ENCODE measurements at regions not wholly inside any gene's neighbourhood (a gene's known extent, or its start where the extent isn't known, plus 50 kb on each side); places are given as distances from the start of the nearest gene placed in this dataset.
A peak's percentile ranks its signal among the peaks of the same experiment; 100 is the strongest.
"Not testable (repeated sequence)": the region's sequence is repeated elsewhere in the genome, so short reads cannot be mapped to it uniquely, and the experiment has no call there.

GRCh38 chr2:192544371-192544955, 349.7 kb upstream of the TMEFF2 start:
- Histone ChIP-seq H3K27me3 (ENCODE audit: control insufficient read depth in 1 of 2, insufficient read depth in 1 of 2, low read length in 2 of 2) (no peaks in the 10 kb centered on the region), H2AFZ (ENCODE audit: low read depth, low read length) (no peak overlapping the region), H2BK120ac (ENCODE audit: low read depth, low read length) (no peak overlapping the region), H3K79me1 (replicated peaks; ENCODE audit: low read length, poor library complexity, severe bottlenecking) (no peaks in the 10 kb centered on the region), H3K4me3 (ENCODE audit: insufficient read depth in 1 of 2, low read depth in 1 of 2, low read length in 2 of 2) (no peak overlapping the region), H3K4me2 (ENCODE audit: low read length, poor library complexity, severe bottlenecking) (no peak overlapping the region), H4K8ac (ENCODE audit: low read length) (no peak overlapping the region), H3K9me3 (ENCODE audit: control insufficient read depth, low read length) (no peaks in the 10 kb centered on the region), H2AK5ac (ENCODE audit: low read length, severe bottlenecking) (no peak overlapping the region), H3K23ac (ENCODE audit: low read length in 2 of 2) (no peak overlapping the region), H2BK12ac (ENCODE audit: low read length in 2 of 2) (no peak overlapping the region), H3K4me1 (ENCODE audit: control insufficient read depth, insufficient read depth, low read depth, low read length) (peaks cover 2% of the 10 kb centered on the region), H4K91ac (ENCODE audit: low read length) (no peak overlapping the region), H3K14ac (ENCODE audit: low read length in 2 of 2) (no peak overlapping the region), H2BK15ac (ENCODE audit: low read depth, poor library complexity, severe bottlenecking) (no peak overlapping the region), H3K36me3 (ENCODE audit: control insufficient read depth in 1 of 2, insufficient read depth in 2 of 2, low read depth in 1 of 2, low read length in 2 of 2) (no peaks in the 10 kb centered on the region), H3K27ac (ENCODE audit: low read length, poor library complexity, severe bottlenecking) (peak overlapping the region; percentile 74), H3K18ac (ENCODE audit: low read depth in 1 of 2, low read length in 2 of 2) (no peak overlapping the region), H3K9ac (ENCODE audit: low read length) (peak overlapping the region; percentile 30), H3K4ac (ENCODE audit: low read depth in 1 of 2, low read length in 2 of 2) (no peak overlapping the region), H2BK5ac (ENCODE audit: low read depth, low read length, poor library complexity, severe bottlenecking) (peak overlapping the region; percentile 46)
- 57% methylated on average over 2 of the region's 4 CpGs for WGBS
- DNase-seq, result no peak

GRCh38 chr2:192542148-192543066, 347.7 kb upstream of the TMEFF2 start:
- H2BK12ac ChIP-seq (ENCODE audit: low read length in 2 of 2); H4K91ac ChIP-seq (ENCODE audit: low read length); H3K4me2 ChIP-seq (ENCODE audit: low read length, poor library complexity, severe bottlenecking); H2AFZ ChIP-seq (ENCODE audit: low read depth, low read length); H3K4me3 ChIP-seq (ENCODE audit: insufficient read depth in 1 of 2, low read depth in 1 of 2, low read length in 2 of 2); H3K4ac ChIP-seq (ENCODE audit: low read depth in 1 of 2, low read length in 2 of 2); H3K9me3 ChIP-seq (ENCODE audit: control insufficient read depth, low read length); H2AK5ac ChIP-seq (ENCODE audit: low read length, severe bottlenecking); H3K27me3 ChIP-seq (ENCODE audit: control insufficient read depth in 1 of 2, insufficient read depth in 1 of 2, low read length in 2 of 2); H3K4me1 ChIP-seq (ENCODE audit: control insufficient read depth, insufficient read depth, low read depth, low read length); H3K79me1 ChIP-seq (replicated peaks; ENCODE audit: low read length, poor library complexity, severe bottlenecking); H3K36me3 ChIP-seq (ENCODE audit: control insufficient read depth in 1 of 2, insufficient read depth in 2 of 2, low read depth in 1 of 2, low read length in 2 of 2); H3K9ac ChIP-seq (ENCODE audit: low read length); H3K23ac ChIP-seq (ENCODE audit: low read length in 2 of 2); H2BK5ac ChIP-seq (ENCODE audit: low read depth, low read length, poor library complexity, severe bottlenecking); DNase-seq; H3K18ac ChIP-seq (ENCODE audit: low read depth in 1 of 2, low read length in 2 of 2); H2BK15ac ChIP-seq (ENCODE audit: low read depth, poor library complexity, severe bottlenecking); H3K14ac ChIP-seq (ENCODE audit: low read length in 2 of 2); H4K8ac ChIP-seq (ENCODE audit: low read length); H3K27ac ChIP-seq (ENCODE audit: low read length, poor library complexity, severe bottlenecking); H2BK120ac ChIP-seq (ENCODE audit: low read depth, low read length): not testable (repeated sequence)
- WGBS, result 32% methylated on average over 3 of the region's 14 CpGs

GRCh38 chr2:192539306-192539705, 344.6 kb upstream of the TMEFF2 start:
- H3K4ac ChIP-seq (ENCODE audit: low read depth in 1 of 2, low read length in 2 of 2), result no peak overlapping the region
- H2BK120ac ChIP-seq (ENCODE audit: low read depth, low read length), result no peak overlapping the region
- H4K91ac ChIP-seq (ENCODE audit: low read length), result no peak overlapping the region
- H3K9me3 ChIP-seq (ENCODE audit: control insufficient read depth, low read length), result no peaks in the 10 kb centered on the region
- DNase-seq, result no peak
- H3K18ac ChIP-seq (ENCODE audit: low read depth in 1 of 2, low read length in 2 of 2), result no peak overlapping the region
- no peak overlapping the region for H2BK15ac ChIP-seq (ENCODE audit: low read depth, poor library complexity, severe bottlenecking)
- no peak overlapping the region for H4K8ac ChIP-seq (ENCODE audit: low read length)
- no peak overlapping the region for H2BK5ac ChIP-seq (ENCODE audit: low read depth, low read length, poor library complexity, severe bottlenecking)
- no peak overlapping the region for H2AK5ac ChIP-seq (ENCODE audit: low read length, severe bottlenecking)
- no peak overlapping the region for H3K9ac ChIP-seq (ENCODE audit: low read length)
- no peak overlapping the region for H2BK12ac ChIP-seq (ENCODE audit: low read length in 2 of 2)
- H3K79me1 ChIP-seq (replicated peaks; ENCODE audit: low read length, poor library complexity, severe bottlenecking), result no peaks in the 10 kb centered on the region
- H3K4me1 ChIP-seq (ENCODE audit: control insufficient read depth, insufficient read depth, low read depth, low read length), result peaks cover under 1% of the 10 kb centered on the region
- H3K27me3 ChIP-seq (ENCODE audit: control insufficient read depth in 1 of 2, insufficient read depth in 1 of 2, low read length in 2 of 2), result no peaks in the 10 kb centered on the region
- H3K36me3 ChIP-seq (ENCODE audit: control insufficient read depth in 1 of 2, insufficient read depth in 2 of 2, low read depth in 1 of 2, low read length in 2 of 2), result no peaks in the 10 kb centered on the region
- H3K4me3 ChIP-seq (ENCODE audit: insufficient read depth in 1 of 2, low read depth in 1 of 2, low read length in 2 of 2), result no peak overlapping the region
- no peak overlapping the region for H3K27ac ChIP-seq (ENCODE audit: low read length, poor library complexity, severe bottlenecking)
- no peak overlapping the region for H2AFZ ChIP-seq (ENCODE audit: low read depth, low read length)
- H3K14ac ChIP-seq (ENCODE audit: low read length in 2 of 2), result no peak overlapping the region
- no CpG with 5 or more reads among the region's 5 CpGs for WGBS
- no peak overlapping the region for H3K23ac ChIP-seq (ENCODE audit: low read length in 2 of 2)
- H3K4me2 ChIP-seq (ENCODE audit: low read length, poor library complexity, severe bottlenecking), result no peak overlapping the region

GRCh38 chr2:192536922-192537624, 342.3 kb upstream of the TMEFF2 start:
- Histone ChIP-seq H3K27me3 (ENCODE audit: control insufficient read depth in 1 of 2, insufficient read depth in 1 of 2, low read length in 2 of 2) (no peaks in the 10 kb centered on the region), H2BK5ac (ENCODE audit: low read depth, low read length, poor library complexity, severe bottlenecking) (no peak overlapping the region), H3K23ac (ENCODE audit: low read length in 2 of 2) (no peak overlapping the region), H3K4me1 (ENCODE audit: control insufficient read depth, insufficient read depth, low read depth, low read length) (no peaks in the 10 kb centered on the region), H2AFZ (ENCODE audit: low read depth, low read length) (no peak overlapping the region), H2BK15ac (ENCODE audit: low read depth, poor library complexity, severe bottlenecking) (no peak overlapping the region), H3K79me1 (replicated peaks; ENCODE audit: low read length, poor library complexity, severe bottlenecking) (no peaks in the 10 kb centered on the region), H3K4me2 (ENCODE audit: low read length, poor library complexity, severe bottlenecking) (no peak overlapping the region), H3K18ac (ENCODE audit: low read depth in 1 of 2, low read length in 2 of 2) (no peak overlapping the region), H4K91ac (ENCODE audit: low read length) (no peak overlapping the region), H3K36me3 (ENCODE audit: control insufficient read depth in 1 of 2, insufficient read depth in 2 of 2, low read depth in 1 of 2, low read length in 2 of 2) (no peaks in the 10 kb centered on the region), H3K9ac (ENCODE audit: low read length) (no peak overlapping the region), H2BK120ac (ENCODE audit: low read depth, low read length) (no peak overlapping the region), H3K9me3 (ENCODE audit: control insufficient read depth, low read length) (no peaks in the 10 kb centered on the region), H2BK12ac (ENCODE audit: low read length in 2 of 2) (no peak overlapping the region), H3K4ac (ENCODE audit: low read depth in 1 of 2, low read length in 2 of 2) (no peak overlapping the region), H3K27ac (ENCODE audit: low read length, poor library complexity, severe bottlenecking) (no peak overlapping the region), H2AK5ac (ENCODE audit: low read length, severe bottlenecking) (no peak overlapping the region), H3K4me3 (ENCODE audit: insufficient read depth in 1 of 2, low read depth in 1 of 2, low read length in 2 of 2) (no peak overlapping the region), H3K14ac (ENCODE audit: low read length in 2 of 2) (no peak overlapping the region), H4K8ac (ENCODE audit: low read length) (no peak overlapping the region)
- no CpG with 5 or more reads among the region's 2 CpGs for WGBS
- DNase-seq, result no peak
